GM12873 (cell line): ENCODE measurements at regions not wholly inside any gene's neighbourhood (a gene's known extent, or its start where the extent isn't known, plus 50 kb on each side); places are given as distances from the start of the nearest gene placed in this dataset.

Source experiments
- CTCF ChIP-seq: IDR thresholded peaks from 2 replicates; pipeline ENCODE4 v1.5.1; 2012; ENCODE audit warnings: low read depth, mild to moderate bottlenecking, moderate library complexity, low read length, control low read depth; ENCODE audit not compliant: insufficient read depth; ENCODE audit errors: missing control alignments

- TF ChIP-seq CTCF: no peak
Observed at GRCh38 chrX:122512561-122513072, 671.5 kb upstream of the GRIA3 start.

- no peak for TF ChIP-seq CTCF
Observed at GRCh38 chrX:122517786-122518185, 666.3 kb upstream of the GRIA3 start.

GRCh38 chrX:122545778-122546177 is 638.3 kb upstream of the GRIA3 start:
- TF ChIP-seq CTCF: no peak

- TF ChIP-seq CTCF: no peak
Observed at GRCh38 chrX:122546269-122546668, 637.8 kb upstream of the GRIA3 start.

GRCh38 chrX:122552286-122552800 is 631.7 kb upstream of the GRIA3 start:
- no peak for TF ChIP-seq CTCF

GRCh38 chrX:122555925-122556324 is 628.2 kb upstream of the GRIA3 start:
- no peak for TF ChIP-seq CTCF

GRCh38 chrX:122565952-122566351 is 618.1 kb upstream of the GRIA3 start:
- TF ChIP-seq CTCF: no peak
